CD4-positive, alpha-beta T cell treated with Interleukin-15 for 4 hours (primary cell): ENCODE measurements at regions not wholly inside any gene's neighbourhood (a gene's known extent, or its start where the extent isn't known, plus 50 kb on each side); places are given as distances from the start of the nearest gene placed in this dataset.
"Not testable (repeated sequence)": the region's sequence is repeated elsewhere in the genome, so short reads cannot be mapped to it uniquely, and the experiment has no call there.

ENCODE experiments used
- DNase-seq: peaks from one replicate; pipeline ENCODE4 v3.0.0-alpha.2; 2020; ENCODE audit warnings: low spot score

DNA sequence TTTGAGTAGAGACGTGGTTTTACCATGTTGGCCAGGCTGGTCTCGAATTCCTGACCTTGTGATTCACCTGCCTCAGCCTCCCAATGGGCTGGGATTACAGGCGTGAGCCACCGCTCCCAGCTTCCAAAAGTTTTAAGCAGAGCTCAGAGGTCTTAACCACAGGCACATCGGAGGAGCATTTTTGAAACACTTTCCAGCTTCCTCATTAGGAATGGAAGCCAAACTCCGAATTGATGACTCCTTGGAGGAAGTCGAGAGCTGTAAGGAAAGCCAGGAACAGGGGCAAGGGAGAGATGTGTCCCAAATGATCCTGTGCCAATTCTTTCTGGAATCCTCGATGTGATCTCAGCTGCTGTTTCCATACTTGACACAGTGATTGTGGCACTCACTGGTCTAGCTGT lies 56.2 kb upstream of the CCZ1B start:
- not testable (repeated sequence) for DNase-seq

DNA sequence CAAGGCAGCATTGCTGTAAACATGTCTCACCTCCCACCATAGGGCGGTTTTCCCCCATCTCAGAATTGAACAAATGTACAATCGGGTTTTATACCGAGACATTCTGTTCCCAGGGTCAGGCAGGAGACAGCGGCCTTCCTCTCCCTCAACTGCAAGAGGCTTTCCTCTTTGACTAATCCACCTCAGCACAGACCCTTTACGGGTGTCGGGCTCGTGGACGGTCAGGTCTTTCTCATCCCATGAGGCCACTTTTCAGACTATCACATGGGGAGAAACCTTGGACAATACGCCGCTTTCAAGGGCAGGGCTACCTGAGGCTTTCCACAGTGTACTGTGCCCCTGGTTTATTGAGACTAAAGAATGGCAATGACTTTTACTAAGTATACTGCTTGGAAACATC lies 57.7 kb upstream of the CCZ1B start:
- not testable (repeated sequence) for DNase-seq

DNA sequence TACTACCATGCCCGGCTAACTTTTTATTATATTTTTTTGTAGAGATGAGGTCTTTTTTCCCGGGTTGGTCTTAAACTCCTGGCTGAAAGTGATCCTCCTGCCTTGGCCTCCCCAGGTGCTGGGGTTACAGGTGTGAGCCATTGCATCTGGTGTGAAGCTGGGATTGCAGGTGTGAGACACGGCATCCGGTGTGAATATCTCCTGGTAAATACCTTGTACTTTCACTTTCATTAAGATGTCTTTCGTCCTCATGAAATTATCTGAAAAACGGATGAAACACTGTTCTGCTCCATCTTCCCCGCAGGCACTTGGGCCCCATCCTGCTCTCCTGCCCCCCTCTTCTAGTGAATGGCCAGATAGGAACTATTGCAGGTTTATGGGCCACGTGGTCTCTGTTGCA lies 60.1 kb upstream of the CCZ1B start:
- no peak for DNase-seq

DNA sequence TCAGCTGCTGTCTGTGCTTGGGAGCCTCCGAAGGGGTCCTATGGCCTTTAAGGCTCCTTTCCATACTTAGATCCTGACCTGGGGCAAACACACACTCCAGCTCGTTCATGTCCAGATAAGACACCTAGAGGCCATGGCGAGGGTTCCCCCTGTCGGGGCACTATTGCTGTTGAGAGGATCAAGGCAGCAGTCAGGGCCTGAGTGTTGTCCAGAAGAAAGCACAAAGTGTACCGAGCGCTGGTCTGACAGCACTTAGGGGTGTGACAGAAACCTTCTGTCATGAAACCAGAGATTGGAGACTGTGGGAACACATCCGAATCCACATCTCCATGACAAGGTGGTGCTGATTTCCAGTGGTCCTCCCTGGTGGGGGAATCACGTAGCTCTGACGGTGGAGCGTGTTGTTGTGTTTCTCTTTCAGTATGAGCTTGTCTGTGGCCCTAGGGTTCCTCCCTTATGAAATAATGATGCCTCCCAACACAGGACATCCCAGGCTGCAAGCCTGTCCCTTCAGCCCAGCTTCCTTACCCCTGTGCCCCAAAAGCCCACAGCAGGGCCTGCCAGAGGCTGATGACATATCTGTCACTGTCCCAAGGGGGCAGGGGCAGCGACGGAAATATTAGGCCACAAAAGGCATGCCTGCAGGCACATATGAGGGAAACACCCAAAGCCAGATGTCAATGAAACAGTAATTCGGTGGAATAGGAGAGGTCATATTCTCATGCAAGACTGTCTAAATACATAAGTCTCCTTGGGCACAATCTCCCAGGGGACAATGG lies 62.4 kb upstream of the CCZ1B start:
- not testable (repeated sequence) for DNase-seq

DNA sequence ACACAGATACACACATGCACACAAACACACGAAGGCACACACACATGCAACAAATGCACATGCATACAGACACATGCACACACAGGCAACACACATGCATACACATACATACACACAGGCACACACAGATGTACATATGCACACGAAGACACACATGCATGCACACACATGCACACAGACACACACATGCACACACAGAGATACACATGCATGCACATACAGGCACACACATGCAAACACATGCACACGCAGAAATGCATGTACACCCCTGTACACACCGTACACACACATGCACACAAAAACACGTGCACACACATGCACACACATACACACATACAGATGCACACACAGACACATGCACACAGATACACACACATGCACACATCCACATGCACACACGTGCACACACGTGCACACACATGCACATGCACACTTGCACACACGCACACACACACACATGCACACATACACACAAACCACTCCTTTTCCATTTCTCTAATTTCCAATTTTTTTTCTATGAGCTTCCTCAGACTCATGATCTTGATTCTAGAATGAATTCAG lies 63.3 kb upstream of the CCZ1B start:
- no peak for DNase-seq

DNA sequence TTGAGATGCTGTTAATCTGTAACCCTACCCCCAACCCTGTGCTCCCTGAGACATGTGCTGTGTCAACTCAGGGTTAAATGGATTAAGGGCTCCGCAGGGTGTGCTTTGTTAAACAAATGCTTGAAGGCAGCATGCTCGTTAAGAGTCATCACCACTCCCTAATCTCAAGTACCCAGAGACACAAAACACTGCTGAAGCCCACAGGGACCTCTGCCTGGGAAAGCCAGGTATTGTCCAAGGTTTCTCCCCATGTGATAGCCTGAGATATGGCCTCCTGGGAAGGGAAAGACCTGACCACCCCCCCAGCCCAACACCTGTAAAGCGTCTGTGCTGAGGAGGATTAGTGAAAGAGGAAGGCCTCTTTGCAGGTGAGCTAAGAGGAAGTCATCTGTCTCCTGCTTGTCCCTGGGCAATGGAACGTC lies 76.0 kb upstream of the CCZ1B start:
- DNase-seq: not testable (repeated sequence)

DNA sequence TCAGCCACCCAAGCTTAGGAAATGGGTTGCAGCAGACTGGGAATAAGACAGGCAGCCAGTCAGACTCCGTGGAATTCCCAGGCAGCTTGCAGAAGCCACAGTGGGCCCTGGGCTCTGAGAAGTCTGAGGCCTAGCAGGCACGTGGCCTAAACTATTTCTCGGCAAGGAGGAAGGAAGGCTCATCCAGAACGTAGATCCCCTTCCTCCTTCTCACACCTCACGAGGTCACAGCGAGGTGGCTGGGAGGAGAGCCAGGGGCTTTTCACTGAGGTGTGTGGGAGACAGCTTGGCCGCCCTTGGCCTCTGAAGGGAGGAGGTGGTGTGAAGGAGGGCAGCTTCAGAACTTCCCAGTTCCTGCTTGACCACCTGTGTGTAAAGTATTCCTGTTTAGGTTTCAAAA lies 77.2 kb upstream of the CCZ1B start:
- not testable (repeated sequence) for DNase-seq

DNA sequence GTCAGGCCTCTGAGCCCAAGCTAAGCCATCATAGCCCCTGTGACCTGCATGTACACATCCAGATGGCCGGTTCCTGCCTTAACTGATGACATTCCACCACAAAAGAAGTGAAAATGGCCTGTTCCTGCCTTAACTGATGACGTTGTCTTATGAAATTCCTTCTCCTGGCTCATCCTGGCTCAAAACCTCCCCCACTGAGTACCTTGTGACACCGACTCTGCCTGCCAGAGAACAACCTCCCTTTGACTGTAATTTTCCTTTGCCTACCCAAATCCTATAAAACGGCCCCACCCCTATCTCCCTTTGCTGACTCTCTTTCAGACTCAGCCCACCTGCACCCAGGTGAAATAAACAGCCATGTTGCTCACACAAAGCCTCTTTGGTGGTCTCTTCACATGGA lies 77.7 kb upstream of the CCZ1B start:
- DNase-seq: not testable (repeated sequence)

DNA sequence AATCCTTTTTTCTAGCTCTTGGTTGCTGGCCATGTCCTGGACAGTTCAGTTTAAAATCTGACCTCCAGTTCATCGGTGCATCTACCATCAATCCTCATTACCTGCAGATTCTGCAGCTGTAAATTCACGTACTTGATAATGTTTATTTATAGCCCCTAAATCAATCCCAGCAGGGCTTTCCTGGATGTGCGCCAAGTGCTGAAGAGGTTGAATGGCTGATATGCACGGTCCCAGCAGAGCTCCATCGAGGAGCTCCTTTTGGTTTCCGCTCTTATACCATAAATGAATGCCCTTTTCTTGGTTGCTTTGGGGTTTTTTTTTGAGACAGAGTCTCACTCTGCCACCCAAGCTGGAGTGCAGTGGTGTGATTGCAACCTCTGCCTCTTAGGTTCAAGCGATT lies 91.2 kb upstream of the CCZ1B start:
- no peak for DNase-seq

DNA sequence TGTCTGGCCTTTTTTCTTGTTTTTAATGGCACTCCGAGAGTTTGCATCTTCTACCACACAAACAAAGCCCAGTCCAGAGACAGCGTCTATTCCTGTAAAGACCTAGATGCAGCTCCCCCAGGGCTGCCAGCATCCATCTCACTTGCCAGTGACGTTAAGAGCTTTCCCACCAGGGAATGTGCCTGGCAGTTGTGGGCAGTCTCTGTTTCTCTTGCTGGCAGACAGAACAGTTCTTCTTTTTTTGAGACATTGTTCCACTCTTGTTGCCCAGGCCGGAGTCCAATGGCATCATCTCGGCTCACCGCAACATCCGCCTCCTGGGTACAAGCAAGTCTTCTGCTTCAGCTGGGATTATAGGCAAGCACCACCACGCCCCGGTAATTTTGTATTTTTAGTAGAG lies 93.1 kb upstream of the CCZ1B start:
- DNase-seq: not testable (repeated sequence)

DNA sequence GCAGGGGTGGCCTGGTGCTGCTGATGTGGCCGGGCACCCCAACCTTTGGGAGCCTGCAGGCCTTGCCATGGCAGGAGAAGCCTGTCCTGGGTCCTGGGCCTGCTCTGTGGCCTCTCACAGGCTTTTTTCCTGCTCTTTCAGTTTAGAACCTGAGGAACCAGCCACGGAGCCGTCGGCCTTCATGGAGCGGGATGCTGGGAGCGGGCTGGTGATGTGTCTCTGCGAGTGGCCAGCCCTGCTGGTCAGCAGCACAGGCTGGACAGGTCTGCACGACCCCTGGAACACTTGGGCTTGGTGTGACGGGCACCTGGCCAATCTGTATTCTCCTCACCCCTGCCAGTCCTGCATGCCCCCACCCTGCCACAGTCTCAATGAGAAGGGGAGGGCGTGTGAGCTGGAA lies 98.4 kb upstream of the CCZ1B start:
- not testable (repeated sequence) for DNase-seq

DNA sequence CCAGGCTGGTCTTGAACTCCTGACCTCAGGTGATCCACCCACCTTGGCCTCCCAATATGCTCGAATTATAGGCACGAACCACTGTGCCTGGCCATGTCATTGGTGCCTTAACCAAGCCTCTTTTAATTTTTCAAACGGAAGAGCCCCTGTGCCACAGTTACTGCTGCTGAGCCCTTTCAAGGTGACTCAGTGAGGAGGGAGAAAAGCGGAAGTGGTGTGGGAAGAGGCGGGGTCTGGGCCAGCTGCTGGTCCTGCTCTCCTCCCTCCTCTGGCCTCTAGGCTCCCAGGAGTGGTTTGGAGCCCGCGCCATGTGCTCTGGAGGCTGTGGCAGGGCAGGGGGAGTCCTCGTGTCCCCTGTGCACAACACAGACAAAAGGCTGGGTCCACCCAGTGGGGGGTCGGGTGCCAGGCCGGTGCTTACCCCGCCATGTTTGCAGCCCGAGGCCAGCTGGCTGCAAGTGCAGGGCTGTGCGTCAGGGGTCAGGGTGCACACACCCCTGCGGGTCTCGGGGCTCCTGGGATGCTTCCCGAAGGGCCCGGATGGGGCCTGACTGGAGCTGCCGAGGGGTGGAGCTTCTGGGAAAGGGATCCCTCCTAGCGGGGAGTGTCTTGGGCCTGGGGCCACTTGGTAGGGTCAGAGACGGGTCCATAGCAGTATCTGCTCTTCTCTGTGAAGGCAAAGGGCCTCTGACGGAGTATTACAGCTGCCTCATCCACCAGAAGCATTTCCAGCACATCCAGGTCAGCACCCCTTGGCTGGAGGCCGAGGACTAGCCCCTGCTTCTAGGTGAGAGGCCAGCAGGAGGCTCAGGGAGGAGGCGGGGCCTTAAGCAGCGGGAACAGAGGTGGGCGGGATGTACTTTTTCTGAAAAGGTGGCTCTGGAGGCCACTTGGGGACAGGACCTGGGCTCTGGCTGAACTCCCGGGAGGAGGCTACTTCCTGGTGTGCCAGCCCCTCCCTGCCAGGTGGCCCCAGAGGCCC lies 100.4 kb upstream of the CCZ1B start:
- DNase-seq: not testable (repeated sequence)

DNA sequence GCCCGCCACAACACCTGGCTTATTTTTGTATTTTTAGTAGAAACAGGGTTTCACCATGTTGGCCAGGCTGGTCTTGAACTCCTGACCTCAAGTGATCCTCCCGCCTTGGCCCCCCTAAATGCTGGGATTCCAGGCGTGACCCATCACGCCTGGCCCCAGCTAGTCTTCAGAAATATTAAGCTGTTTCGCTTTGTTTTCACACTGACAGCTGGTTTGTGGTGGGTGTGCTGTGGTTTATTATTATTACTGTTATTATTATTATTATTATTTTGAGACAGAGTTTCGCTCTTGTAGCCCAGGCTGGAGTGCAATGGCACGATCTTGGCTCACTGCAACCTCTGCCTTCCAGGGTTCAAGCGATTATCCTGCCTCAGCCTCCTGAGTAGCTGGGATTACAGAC lies 101.6 kb upstream of the CCZ1B start:
- not testable (repeated sequence) for DNase-seq

DNA sequence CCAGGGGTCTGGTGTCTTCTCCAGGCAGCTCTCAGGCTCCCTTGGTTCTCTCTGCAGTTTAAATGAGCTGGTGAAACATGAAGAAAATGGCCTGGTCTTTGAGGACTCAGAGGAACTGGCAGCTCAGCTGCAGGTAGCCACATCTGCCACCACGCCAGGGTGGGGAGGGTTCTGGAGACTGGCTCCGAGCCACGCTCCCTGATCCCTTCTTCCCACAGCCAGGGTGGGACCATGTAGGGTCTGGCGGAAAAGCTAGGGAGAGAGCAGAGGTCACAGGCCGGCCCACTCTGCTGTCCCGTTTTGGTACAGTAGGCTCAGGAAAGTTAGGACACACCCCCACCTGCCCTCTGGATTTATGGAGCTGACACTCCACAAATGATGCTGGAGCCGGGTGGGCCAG lies 103.5 kb upstream of the CCZ1B start:
- DNase-seq: not testable (repeated sequence)

DNA sequence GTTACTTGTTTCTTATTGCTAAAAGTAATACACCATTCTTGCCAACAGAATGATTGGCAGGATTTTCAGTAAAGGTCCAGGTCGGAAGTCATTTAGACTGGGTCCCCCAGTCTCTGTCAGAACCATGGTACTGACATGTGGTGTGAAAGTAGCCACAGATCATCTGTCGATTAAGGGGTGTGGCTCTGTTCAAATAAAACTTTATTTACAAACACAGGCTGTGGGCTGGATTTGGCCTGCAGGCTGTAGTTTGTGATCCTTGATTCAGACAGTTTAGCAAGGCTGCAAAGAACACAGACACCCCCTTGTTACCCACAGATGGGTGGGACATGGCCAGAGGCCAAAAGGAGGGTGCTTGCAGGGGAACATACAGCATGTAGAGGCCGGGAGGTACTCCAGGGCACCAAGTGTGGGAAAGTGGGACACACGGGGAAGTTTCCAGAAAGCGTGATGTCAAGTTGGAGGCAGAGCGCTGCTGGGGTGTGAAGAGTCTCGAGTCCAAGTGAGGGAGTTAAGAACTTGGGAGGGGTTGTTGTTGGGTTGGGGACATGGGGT lies 104.1 kb upstream of the CCZ1B start:
- not testable (repeated sequence) for DNase-seq

DNA sequence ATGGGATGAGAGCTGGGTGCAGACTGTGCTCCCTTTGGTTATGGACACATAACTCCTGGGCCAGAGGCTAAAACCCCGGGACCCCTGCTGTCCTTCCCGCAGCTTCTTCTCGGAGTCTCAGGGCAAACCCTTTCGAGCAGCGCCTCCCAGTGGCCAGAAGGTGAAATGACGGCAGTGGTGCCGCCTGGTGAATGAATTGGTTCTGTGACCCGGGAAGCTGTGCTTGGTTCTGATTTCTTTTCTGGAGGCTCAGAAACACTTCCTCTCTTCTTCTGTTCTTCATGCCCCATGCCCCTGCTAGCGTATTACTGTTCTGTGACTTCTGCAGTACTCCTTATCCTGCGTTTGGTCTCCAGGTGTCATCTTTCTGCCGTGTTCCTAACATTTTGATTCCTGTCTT lies 104.7 kb upstream of the CCZ1B start:
- DNase-seq: peak; percentile 40

DNA sequence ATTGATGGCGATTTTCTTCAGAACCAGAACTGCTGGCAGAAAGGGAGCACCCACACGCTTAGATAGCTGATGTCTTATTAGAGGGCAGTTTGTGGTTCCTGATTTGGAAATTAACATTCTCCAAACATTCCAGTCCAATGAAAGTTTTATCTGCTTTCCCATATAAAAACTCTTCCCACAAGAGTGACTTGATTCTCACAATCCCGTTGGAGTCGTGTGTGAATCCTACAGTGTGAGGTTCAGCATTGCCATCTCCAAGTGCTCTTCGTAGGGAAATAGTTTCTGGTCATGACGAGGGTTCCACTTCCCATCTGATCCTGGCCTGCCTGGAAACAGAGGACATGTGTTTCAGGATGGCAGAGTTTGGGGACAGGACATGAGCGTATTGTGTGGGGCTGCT lies 105.4 kb upstream of the CCZ1B start:
- not testable (repeated sequence) for DNase-seq

DNA sequence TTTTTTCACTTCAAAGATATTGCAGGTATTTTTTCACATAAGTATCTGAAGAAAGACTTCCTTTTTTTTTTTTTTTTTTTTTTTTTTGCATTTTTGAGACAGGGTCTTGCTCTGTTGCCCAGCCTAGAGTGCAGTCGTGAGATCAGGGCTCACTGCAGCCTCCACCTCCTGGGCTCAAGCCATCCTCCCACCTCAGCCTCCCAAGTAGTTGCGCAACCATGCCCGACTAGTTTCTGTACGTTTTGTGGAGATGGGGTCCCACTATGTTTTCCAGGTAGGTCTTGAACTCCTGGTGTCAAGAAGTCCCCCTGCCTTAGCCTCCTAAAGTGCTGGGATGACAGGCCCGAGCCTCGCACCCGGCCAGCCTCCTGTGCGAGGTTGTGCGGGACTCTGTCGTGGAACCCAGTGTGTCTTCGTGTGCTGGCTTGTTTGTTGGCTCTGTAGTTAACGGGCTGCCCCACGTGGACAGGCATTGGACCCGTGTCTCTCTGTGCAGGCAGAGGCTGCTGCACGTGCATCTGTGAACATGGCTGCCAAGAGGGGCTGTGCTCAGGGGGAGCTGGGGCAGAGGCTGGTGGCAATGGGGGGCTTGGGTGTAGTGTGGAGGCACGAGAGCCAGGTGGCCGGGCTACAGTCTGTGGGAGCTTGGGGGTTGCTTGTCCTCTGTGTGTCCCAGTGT lies 108.0 kb upstream of the CCZ1B start:
- DNase-seq: not testable (repeated sequence)

DNA sequence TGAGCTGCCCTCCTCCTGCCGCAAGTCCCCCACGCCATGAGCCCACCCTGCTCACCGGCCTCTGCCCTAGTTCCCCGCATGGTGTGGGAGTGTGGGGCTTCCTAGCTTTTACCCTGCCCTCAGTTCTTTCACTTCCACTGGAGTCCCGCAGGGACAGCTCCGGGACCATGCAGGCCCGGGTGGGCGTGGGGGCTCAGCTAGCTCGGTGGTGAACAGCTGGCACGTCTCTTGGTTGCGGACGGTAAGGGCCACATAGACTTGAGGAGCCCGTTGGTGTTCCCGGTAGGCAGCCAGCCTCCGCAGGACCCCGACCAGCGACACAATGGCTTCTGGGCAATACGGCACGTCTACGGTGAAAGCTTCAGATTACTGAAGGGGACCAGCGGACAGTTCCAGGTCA lies 108.9 kb upstream of the CCZ1B start:
- no peak for DNase-seq

DNA sequence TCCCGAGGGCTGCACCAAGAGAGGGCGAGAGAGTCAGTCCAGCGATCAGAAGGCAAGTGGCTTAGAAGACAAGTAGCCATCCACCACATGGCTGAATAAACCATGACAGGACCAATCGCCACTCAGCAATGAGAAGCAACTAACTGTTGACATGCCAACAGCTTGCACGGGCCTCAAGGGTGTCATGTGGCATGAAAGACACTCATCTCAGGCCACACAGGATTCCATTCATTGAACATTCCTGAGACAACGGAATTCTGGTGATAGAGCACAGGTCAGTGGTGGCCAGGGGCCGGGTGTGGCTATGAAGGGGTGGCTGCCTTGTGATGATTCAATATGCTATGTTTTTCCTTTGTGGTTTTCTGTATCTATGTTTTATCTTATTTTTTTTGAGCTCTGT lies 110.6 kb upstream of the CCZ1B start:
- not testable (repeated sequence) for DNase-seq

DNA sequence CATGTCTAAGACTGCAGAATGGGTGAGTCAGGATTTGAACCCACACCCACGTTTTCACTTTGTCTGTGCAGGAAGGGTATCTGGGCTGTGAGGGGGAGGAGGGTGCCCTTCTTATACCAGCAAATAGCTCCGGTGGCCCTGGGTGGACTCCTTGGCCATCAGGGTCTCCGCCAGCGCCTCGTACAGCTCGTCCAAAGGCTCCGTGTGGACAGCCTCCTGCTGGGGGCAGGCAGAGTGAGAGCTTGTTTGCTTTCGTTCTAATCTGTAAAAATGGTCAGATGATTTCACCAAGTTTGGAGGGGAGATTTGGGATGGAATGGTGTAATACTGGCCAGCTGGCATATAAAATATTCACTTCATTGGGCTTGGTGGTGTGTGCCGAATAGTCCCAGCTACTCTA lies 111.7 kb upstream of the CCZ1B start:
- DNase-seq: not testable (repeated sequence)

DNA sequence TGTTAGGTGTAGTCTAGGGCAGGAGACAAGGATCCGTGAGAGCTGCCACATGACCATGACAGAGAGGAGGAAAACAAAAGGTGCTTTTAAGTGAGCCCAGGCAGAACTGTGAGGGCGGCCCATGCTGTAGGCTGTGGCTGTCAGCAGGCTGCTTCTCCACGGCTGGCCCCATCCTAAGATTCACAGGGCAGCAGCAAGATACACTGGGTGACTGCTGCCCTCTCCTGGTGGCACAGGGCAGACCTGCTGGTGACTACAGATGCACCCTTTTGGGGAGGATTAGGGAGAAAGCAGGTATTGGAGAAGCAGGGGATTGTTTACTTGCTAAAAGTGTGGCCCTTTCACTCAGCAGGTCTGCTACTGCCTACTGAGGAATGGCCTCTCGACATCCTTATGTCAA lies 112.2 kb upstream of the CCZ1B start:
- DNase-seq: not testable (repeated sequence)
